IMR-90 (cell line): ENCODE measurements at regions not wholly inside any gene's neighbourhood (a gene's known extent, or its start where the extent isn't known, plus 50 kb on each side); places are given as distances from the start of the nearest gene placed in this dataset.

Experiments
- MAFK ChIP-seq: IDR thresholded peaks from 2 replicates; pipeline ENCODE4 v1.6.1; 2012; ENCODE audit warnings: low read depth, low read length, improper control_type of control experiment
- MXI1 ChIP-seq: IDR thresholded peaks from 2 replicates; pipeline ENCODE4 v1.6.1; 2012; ENCODE audit warnings: low read depth, mild to moderate bottlenecking, low read length, moderate library complexity, borderline replicate concordance
- POLR2A ChIP-seq: IDR thresholded peaks from 2 replicates; pipeline ENCODE4 v1.6.1; 2012; ENCODE audit warnings: mild to moderate bottlenecking, low read depth, low read length
- TF ChIP-seq, protein P1 (sequence below): conservative IDR thresholded peaks from 2 replicates; pipeline ENCODE4 v1.5.1; 2012; ENCODE audit warnings: mild to moderate bottlenecking, low read depth, low read length, improper control_type of control experiment

DNA sequence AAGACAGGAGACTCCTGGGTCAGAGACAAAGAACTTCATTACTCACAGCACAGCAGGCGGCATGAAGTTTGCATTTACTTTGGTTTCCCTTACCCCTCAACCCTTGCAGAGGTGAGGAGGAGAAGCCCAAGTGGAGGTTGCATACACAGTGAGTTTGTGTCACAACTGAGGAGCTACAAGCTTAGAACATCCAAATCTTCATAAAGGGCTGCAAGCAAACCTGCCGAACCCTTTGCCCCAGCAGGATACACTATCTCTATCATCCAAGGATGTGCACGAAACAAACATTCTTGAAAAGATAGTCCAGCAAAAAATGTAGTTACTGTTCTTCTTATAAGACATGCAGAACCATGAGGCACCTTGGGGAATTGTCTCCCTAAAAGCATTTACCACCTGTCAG is 493.5 kb downstream of the SETD4 start:
- TF ChIP-seq MAFK: no peak
- TF ChIP-seq, protein P1, sequence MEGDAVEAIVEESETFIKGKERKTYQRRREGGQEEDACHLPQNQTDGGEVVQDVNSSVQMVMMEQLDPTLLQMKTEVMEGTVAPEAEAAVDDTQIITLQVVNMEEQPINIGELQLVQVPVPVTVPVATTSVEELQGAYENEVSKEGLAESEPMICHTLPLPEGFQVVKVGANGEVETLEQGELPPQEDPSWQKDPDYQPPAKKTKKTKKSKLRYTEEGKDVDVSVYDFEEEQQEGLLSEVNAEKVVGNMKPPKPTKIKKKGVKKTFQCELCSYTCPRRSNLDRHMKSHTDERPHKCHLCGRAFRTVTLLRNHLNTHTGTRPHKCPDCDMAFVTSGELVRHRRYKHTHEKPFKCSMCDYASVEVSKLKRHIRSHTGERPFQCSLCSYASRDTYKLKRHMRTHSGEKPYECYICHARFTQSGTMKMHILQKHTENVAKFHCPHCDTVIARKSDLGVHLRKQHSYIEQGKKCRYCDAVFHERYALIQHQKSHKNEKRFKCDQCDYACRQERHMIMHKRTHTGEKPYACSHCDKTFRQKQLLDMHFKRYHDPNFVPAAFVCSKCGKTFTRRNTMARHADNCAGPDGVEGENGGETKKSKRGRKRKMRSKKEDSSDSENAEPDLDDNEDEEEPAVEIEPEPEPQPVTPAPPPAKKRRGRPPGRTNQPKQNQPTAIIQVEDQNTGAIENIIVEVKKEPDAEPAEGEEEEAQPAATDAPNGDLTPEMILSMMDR: no peak
- TF ChIP-seq POLR2A: no peak
- no peak for TF ChIP-seq MXI1
